ENCODE measurements at regions not wholly inside any gene's neighbourhood (a gene's known extent, or its start where the extent isn't known, plus 50 kb on each side); places are given as distances from the start of the nearest gene placed in this dataset.
"Not testable (repeated sequence)": the region's sequence is repeated elsewhere in the genome, so short reads cannot be mapped to it uniquely, and the experiment has no call there.

- no peak overlapping the region for H2BK5ac ChIP-seq (ENCODE audit: low read length)
- no peak overlapping the region for H3K9ac ChIP-seq (ENCODE audit: low read depth, low read length, poor library complexity)
- H3K14ac ChIP-seq (ENCODE audit: low read length), result no peak overlapping the region
- no peak overlapping the region for H2BK12ac ChIP-seq (ENCODE audit: low read length)
- H2BK120ac ChIP-seq (ENCODE audit: low read depth, low read length), result no peak overlapping the region
- no peak overlapping the region for H2AFZ ChIP-seq (ENCODE audit: low read length)
- H3K4me3 ChIP-seq (ENCODE audit: low read length in 2 of 2), result no peak overlapping the region
- H3K18ac ChIP-seq (ENCODE audit: low read length), result no peak overlapping the region
- H3K4ac ChIP-seq (ENCODE audit: low read length), result no peak overlapping the region
- WGBS, 2 donors (ENCODE audit: extremely low coverage in 2 of 2, insufficient read length in 2 of 2, insufficient replicate concordance in 1 of 2), result 100% methylated on average over 1 of the region's 3 CpGs; no CpG with 5 or more reads in 1 of the 2 donors
- no peaks in the 10 kb centered on the region for H3K4me1 ChIP-seq (ENCODE audit: control insufficient read depth in 2 of 2, insufficient read depth in 1 of 2, low read depth in 1 of 2, low read length in 2 of 2)
- no peak overlapping the region for H3K23ac ChIP-seq (ENCODE audit: low read depth, low read length, poor library complexity)
- no peak overlapping the region for H3K4me2 ChIP-seq (ENCODE audit: insufficient read depth, low read length, poor library complexity, severe bottlenecking)
- no peaks in the 10 kb centered on the region for H3K36me3 ChIP-seq (replicated peaks in 1 of 2; ENCODE audit: control insufficient read depth in 2 of 2, insufficient read depth in 2 of 2, low read length in 2 of 2)
- H3K9me3 ChIP-seq (replicated peaks in 1 of 2; ENCODE audit: control insufficient read depth in 2 of 2, insufficient read depth in 1 of 2, low read depth in 1 of 2, low read length in 2 of 2), result no peaks in the 10 kb centered on the region
- H3K79me1 ChIP-seq (ENCODE audit: low read depth, low read length), result no peaks in the 10 kb centered on the region
- no peak overlapping the region for H2AK5ac ChIP-seq (ENCODE audit: low read depth, low read length)
- no peak overlapping the region for H3K27ac ChIP-seq (replicated peaks; ENCODE audit: low read length)
- no peak overlapping the region for H4K8ac ChIP-seq (ENCODE audit: low read depth, low read length)
- no peak overlapping the region for H4K91ac ChIP-seq (ENCODE audit: low read depth, low read length, poor library complexity)
- DNase-seq (ENCODE audit: low spot score), result no peak
- H3K27me3 ChIP-seq (ENCODE audit: control insufficient read depth in 3 of 3, insufficient read depth in 3 of 3, low read depth in 1 of 3, low read length in 3 of 3), result no peaks in the 10 kb centered on the region
- no peak overlapping the region for H2BK15ac ChIP-seq (ENCODE audit: low read length)
Observed at GRCh38 chr13:80877209-80877943, 536.5 kb upstream of the SPRY2 start.

GRCh38 chr13:80873589-80873988, 532.7 kb upstream of the SPRY2 start:
- Histone ChIP-seq H2BK15ac (ENCODE audit: low read length) (no peak overlapping the region), H3K4me2 (ENCODE audit: insufficient read depth, low read length, poor library complexity, severe bottlenecking) (no peak overlapping the region), H3K4me3 (ENCODE audit: low read length in 2 of 2) (no peak overlapping the region), H2AK5ac (ENCODE audit: low read depth, low read length) (no peak overlapping the region), H2AFZ (ENCODE audit: low read length) (no peak overlapping the region), H3K79me1 (ENCODE audit: low read depth, low read length) (no peaks in the 10 kb centered on the region), H4K91ac (ENCODE audit: low read depth, low read length, poor library complexity) (no peak overlapping the region), H3K27ac (replicated peaks; ENCODE audit: low read length) (no peak overlapping the region), H3K9me3 (replicated peaks in 1 of 2; ENCODE audit: control insufficient read depth in 2 of 2, insufficient read depth in 1 of 2, low read depth in 1 of 2, low read length in 2 of 2) (no peaks in the 10 kb centered on the region), H2BK5ac (ENCODE audit: low read length) (no peak overlapping the region), H3K36me3 (replicated peaks in 1 of 2; ENCODE audit: control insufficient read depth in 2 of 2, insufficient read depth in 2 of 2, low read length in 2 of 2) (no peaks in the 10 kb centered on the region), H4K8ac (ENCODE audit: low read depth, low read length) (no peak overlapping the region), H2BK12ac (ENCODE audit: low read length) (no peak overlapping the region), H3K4ac (ENCODE audit: low read length) (no peak overlapping the region), H3K23ac (ENCODE audit: low read depth, low read length, poor library complexity) (no peak overlapping the region), H3K9ac (ENCODE audit: low read depth, low read length, poor library complexity) (no peak overlapping the region), H2BK120ac (ENCODE audit: low read depth, low read length) (no peak overlapping the region), H3K14ac (ENCODE audit: low read length) (no peak overlapping the region), H3K4me1 (ENCODE audit: control insufficient read depth in 2 of 2, insufficient read depth in 1 of 2, low read depth in 1 of 2, low read length in 2 of 2) (peaks cover 0 to 3% of the 10 kb centered on the region in 2 donors), H3K27me3 (ENCODE audit: control insufficient read depth in 3 of 3, insufficient read depth in 3 of 3, low read depth in 1 of 3, low read length in 3 of 3) (no peaks in the 10 kb centered on the region), H3K18ac (ENCODE audit: low read length) (no peak overlapping the region)
- WGBS, 2 donors (ENCODE audit: extremely low coverage in 2 of 2, insufficient read length in 2 of 2, insufficient replicate concordance in 1 of 2), result no CpG with 5 or more reads among the region's 1 CpG
- DNase-seq (ENCODE audit: low spot score), result no peak

GRCh38 chr13:80871971-80872370, 531.0 kb upstream of the SPRY2 start:
- not testable (repeated sequence) for H2BK5ac ChIP-seq (ENCODE audit: low read length); H3K36me3 ChIP-seq (replicated peaks in 1 of 2; ENCODE audit: control insufficient read depth in 2 of 2, insufficient read depth in 2 of 2, low read length in 2 of 2); H2AK5ac ChIP-seq (ENCODE audit: low read depth, low read length); H3K27ac ChIP-seq (replicated peaks; ENCODE audit: low read length); H3K79me1 ChIP-seq (ENCODE audit: low read depth, low read length); H2AFZ ChIP-seq (ENCODE audit: low read length); H3K27me3 ChIP-seq (ENCODE audit: control insufficient read depth in 3 of 3, insufficient read depth in 3 of 3, low read depth in 1 of 3, low read length in 3 of 3); H3K4me2 ChIP-seq (ENCODE audit: insufficient read depth, low read length, poor library complexity, severe bottlenecking); H2BK12ac ChIP-seq (ENCODE audit: low read length); H2BK15ac ChIP-seq (ENCODE audit: low read length); H4K8ac ChIP-seq (ENCODE audit: low read depth, low read length); H3K4me3 ChIP-seq (ENCODE audit: low read length in 2 of 2); H3K4ac ChIP-seq (ENCODE audit: low read length); H3K23ac ChIP-seq (ENCODE audit: low read depth, low read length, poor library complexity); H3K9ac ChIP-seq (ENCODE audit: low read depth, low read length, poor library complexity); H3K4me1 ChIP-seq (ENCODE audit: control insufficient read depth in 2 of 2, insufficient read depth in 1 of 2, low read depth in 1 of 2, low read length in 2 of 2); H3K14ac ChIP-seq (ENCODE audit: low read length); DNase-seq (ENCODE audit: low spot score); H4K91ac ChIP-seq (ENCODE audit: low read depth, low read length, poor library complexity); H2BK120ac ChIP-seq (ENCODE audit: low read depth, low read length); H3K9me3 ChIP-seq (replicated peaks in 1 of 2; ENCODE audit: control insufficient read depth in 2 of 2, insufficient read depth in 1 of 2, low read depth in 1 of 2, low read length in 2 of 2); H3K18ac ChIP-seq (ENCODE audit: low read length)
- no CpG with 5 or more reads among the region's 7 CpGs for WGBS, 2 donors (ENCODE audit: extremely low coverage in 2 of 2, insufficient read length in 2 of 2, insufficient replicate concordance in 1 of 2)

GRCh38 chr13:80871481-80871880, 530.6 kb upstream of the SPRY2 start:
- Histone ChIP-seq H3K79me1 (ENCODE audit: low read depth, low read length) (no peaks in the 10 kb centered on the region), H3K4me2 (ENCODE audit: insufficient read depth, low read length, poor library complexity, severe bottlenecking) (no peak overlapping the region), H2BK120ac (ENCODE audit: low read depth, low read length) (no peak overlapping the region), H3K9ac (ENCODE audit: low read depth, low read length, poor library complexity) (no peak overlapping the region), H2AFZ (ENCODE audit: low read length) (no peak overlapping the region), H4K8ac (ENCODE audit: low read depth, low read length) (no peak overlapping the region), H2AK5ac (ENCODE audit: low read depth, low read length) (no peak overlapping the region), H3K4me3 (ENCODE audit: low read length in 2 of 2) (no peak overlapping the region), H2BK15ac (ENCODE audit: low read length) (no peak overlapping the region), H2BK5ac (ENCODE audit: low read length) (no peak overlapping the region), H3K23ac (ENCODE audit: low read depth, low read length, poor library complexity) (no peak overlapping the region), H3K27ac (replicated peaks; ENCODE audit: low read length) (no peak overlapping the region), H3K27me3 (ENCODE audit: control insufficient read depth in 3 of 3, insufficient read depth in 3 of 3, low read depth in 1 of 3, low read length in 3 of 3) (no peaks in the 10 kb centered on the region), H2BK12ac (ENCODE audit: low read length) (no peak overlapping the region), H4K91ac (ENCODE audit: low read depth, low read length, poor library complexity) (no peak overlapping the region), H3K14ac (ENCODE audit: low read length) (no peak overlapping the region), H3K4ac (ENCODE audit: low read length) (no peak overlapping the region), H3K36me3 (replicated peaks in 1 of 2; ENCODE audit: control insufficient read depth in 2 of 2, insufficient read depth in 2 of 2, low read length in 2 of 2) (no peaks in the 10 kb centered on the region), H3K18ac (ENCODE audit: low read length) (no peak overlapping the region), H3K4me1 (ENCODE audit: control insufficient read depth in 2 of 2, insufficient read depth in 1 of 2, low read depth in 1 of 2, low read length in 2 of 2) (peaks cover 0 to 3% of the 10 kb centered on the region in 2 donors), H3K9me3 (replicated peaks in 1 of 2; ENCODE audit: control insufficient read depth in 2 of 2, insufficient read depth in 1 of 2, low read depth in 1 of 2, low read length in 2 of 2) (no peaks in the 10 kb centered on the region)
- DNase-seq (ENCODE audit: low spot score), result no peak
- WGBS, 2 donors (ENCODE audit: extremely low coverage in 2 of 2, insufficient read length in 2 of 2, insufficient replicate concordance in 1 of 2), result no CpG with 5 or more reads among the region's 4 CpGs

All from neuronal stem cell (in vitro differentiated cells).